Stimulated activated CD4-positive, alpha-beta T cell treated with anti-CD3 and anti-CD28 coated beads, Interleukin-12 subunit alpha, Interleukin-12 subunit beta, amount 100 ng/mL, for 48 hours (primary cell): ENCODE measurements at regions not wholly inside any gene's neighbourhood (a gene's known extent, or its start where the extent isn't known, plus 50 kb on each side); places are given as distances from the start of the nearest gene placed in this dataset.

Experiments
- DNase-seq, 3 donors: peaks; one replicate each; pipeline ENCODE4 v3.0.0-alpha.2; 2020; ENCODE audit warnings: low read depth in 2 of 3, low spot score in 1 of 3

GRCh38 chr5:174229514-174230370, 184.2 kb downstream of the NSG2 start:
- no peak for DNase-seq

DNA sequence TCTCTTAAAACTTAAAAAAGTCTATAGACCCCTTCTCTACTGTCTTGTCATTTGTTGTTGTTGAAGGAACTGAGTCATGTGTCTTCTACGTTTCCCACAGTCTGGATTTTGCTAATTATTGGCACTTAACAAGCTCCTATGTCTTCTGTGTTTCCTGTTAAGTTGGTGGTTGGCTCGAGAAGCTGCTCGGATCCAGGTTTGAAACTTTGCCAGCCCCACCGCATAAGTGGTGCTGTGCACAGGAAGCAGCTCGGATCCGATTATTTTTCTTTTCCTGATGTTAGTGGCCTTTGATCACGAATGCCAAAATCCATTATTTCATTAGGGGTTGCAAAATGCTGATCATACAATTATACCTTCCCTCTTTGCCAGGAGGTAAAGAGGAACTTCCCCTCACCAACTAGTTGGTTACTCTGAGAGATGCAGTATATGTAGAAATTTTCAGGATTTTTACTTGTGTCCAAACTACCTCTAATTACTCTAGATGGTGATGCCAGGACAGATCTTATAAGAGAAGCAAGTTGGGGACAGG, 186.5 kb downstream of the NSG2 start:
- DNase-seq: no peak

GRCh38 chr5:174234388-174234787, 188.9 kb downstream of the NSG2 start:
- no peak for DNase-seq

DNA sequence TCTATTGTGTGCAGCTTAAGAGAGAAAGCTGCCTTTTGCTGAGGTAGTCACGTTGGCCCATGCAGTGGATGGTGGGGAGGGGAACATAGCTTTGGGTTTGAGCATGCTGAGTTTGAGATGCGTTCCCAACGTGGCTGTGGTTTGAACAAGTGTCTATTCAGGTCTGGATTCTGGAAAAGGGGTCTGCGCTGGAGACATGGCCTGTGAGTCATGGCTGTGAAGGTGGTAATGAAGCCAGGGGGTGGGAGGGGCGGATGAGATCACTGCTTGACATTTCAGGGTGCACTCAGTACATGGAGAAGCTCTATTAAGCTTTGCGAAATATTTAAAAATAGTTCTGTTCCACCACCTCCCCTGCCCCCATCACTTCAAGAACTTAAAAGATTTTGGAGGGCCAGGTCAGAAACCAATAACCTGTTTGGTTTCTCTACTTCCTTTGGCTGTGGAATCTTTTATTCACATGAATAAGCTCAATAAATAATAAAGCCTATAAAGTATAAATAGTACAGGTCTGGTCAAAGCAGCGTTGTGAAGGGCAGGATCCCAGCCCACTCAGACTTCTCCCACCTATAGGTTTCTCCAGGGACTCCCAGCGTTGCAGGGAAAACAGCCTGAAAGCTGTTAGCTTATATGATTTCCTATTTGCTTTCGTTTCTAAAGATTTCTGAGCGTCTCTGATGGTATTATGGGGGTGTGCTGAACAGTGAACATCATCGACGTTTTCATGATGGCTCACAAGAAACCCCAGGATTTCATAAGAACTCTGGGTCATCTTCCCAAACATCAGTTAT, 189.9 kb downstream of the NSG2 start:
- no peak for DNase-seq

GRCh38 chr5:174236070-174236469, 190.6 kb downstream of the NSG2 start:
- DNase-seq: no peak

DNA sequence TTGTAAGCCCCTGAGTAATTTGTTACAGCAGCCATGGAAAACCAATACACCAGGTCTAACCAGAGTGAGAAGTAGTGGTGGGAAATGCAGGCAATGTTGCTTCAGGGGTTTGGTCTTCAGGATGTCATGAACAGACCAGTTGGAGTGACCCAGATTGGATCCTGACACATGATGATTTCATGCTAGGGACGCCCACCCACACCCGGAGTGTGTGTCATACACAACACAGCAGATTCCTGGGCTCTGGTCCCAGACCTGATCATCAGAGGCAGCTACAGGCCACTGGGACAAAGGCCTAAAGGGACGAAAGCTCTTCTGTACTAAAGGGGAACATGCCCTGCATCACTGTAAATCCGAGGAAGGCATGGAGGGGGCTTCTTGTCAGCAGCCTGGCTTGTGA, 194.2 kb downstream of the NSG2 start:
- no peak for DNase-seq

DNA sequence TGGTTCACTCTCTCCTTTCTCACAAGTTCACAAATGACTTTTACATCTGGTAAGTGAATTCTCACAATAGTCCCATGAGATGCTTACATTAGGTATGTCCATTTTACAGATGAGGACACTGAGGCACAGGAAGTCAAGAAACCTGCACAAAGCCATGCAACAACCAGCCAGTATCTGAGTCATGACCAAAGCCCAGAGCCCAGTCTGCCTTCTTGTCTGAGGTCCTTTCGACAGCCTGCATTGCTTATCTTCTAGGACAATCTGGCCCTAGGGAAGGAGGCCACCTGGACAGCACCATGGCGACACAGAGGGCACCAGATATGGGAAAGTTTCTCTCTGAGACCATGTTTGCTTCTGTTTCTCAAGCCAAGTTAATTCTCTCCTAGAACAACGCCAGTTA, 197.1 kb downstream of the NSG2 start:
- DNase-seq: no peak

- DNase-seq: no peak
Measured at GRCh38 chr5:174243904-174244303, 198.4 kb downstream of the NSG2 start.

GRCh38 chr5:174245516-174246075, 200.1 kb downstream of the NSG2 start:
- no peak for DNase-seq

- DNase-seq: no peak
Measured at GRCh38 chr5:174246743-174247142, 201.2 kb downstream of the NSG2 start.

GRCh38 chr5:174247301-174247700, 201.8 kb downstream of the NSG2 start:
- DNase-seq: no peak

GRCh38 chr5:174251305-174252000, 205.9 kb downstream of the NSG2 start:
- no peak for DNase-seq

GRCh38 chr5:174252121-174252520, 206.6 kb downstream of the NSG2 start:
- DNase-seq: no peak

GRCh38 chr5:174259696-174260420, 214.4 kb downstream of the NSG2 start:
- no peak for DNase-seq

DNA sequence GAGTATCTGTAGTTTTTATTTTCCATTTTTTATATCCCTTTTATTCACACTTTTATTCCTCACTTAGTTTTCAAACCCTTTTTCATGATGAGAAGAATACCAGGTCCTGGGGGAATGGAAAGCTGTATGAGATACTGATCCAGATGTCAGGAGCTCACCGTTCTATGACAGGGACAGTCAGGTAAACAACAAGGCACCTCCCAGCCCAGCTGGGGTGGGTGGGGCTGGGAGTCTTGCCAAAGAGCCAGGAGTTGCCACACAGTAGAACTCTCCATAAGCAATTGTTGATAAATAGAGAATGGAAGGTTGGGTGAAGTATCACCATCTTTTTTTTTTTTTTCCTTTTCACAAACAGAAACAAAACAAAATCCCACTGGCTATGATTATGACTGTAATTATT, 225.8 kb downstream of the NSG2 start:
- no peak for DNase-seq

GRCh38 chr5:174272671-174273070, 227.2 kb downstream of the NSG2 start:
- no peak for DNase-seq

- DNase-seq: no peak
Measured at GRCh38 chr5:174273325-174273724, 227.8 kb downstream of the NSG2 start.

DNA sequence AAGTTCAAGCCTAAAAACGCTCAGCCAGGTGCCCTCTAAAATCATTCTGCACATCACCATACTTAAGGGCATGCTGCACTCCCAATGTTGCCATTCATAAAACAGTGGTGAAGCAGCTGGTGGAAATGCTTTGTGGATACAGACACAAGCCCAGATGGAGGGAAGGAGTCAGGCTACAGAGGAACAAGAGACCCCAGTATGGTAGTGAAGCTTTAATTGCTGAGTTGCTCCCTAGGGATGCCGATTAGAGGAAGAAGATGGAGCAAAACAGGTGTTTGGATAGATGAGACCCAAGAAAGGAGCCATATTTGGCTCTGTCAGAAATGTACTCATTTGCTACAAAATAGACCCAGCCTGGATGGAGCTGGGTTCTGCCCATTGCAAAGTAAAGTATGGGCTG, 230.5 kb downstream of the NSG2 start:
- no peak for DNase-seq

DNA sequence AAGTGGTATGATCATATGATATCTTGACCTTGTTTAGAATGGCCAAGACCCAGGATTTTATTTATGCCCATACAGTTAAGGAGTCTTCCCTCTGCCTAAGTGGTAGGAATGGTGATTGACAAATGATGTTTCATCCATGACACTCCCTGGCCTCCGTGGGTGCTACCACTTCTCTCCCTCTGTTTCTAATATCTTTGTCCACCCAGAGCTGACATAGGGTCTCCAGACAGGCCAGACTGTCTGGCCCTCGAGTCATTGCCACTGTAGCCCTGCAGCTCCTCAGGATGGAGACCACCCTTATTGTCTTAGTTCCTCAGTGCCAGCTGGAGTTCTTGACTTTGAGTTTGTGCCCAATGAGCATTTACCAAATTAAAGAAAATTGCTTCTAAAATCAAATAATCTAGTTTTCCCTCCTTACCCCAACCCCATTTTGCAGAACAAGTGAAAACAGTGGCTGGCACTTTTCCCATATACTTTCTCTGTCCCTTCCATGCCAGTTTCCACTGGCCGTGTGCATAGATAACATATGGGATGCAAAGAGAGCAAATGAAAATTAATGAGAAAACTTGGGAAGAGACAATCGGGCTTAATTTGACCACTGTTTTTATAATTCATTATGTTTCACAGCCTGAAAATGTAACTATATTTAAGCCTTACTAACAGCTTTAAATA, 235.7 kb downstream of the NSG2 start:
- DNase-seq: no peak

- no peak for DNase-seq
Measured at GRCh38 chr5:174281855-174282254, 236.3 kb downstream of the NSG2 start.
